Activated CD4-positive, alpha-beta memory T cell treated with anti-CD3 and anti-CD28 coated beads for 36 hours (primary cell): ENCODE measurements at regions not wholly inside any gene's neighbourhood (a gene's known extent, or its start where the extent isn't known, plus 50 kb on each side); places are given as distances from the start of the nearest gene placed in this dataset. TPM values are rescaled to one million over a fixed set of nuclear protein-coding genes. Genes with fewer than 3 reads are reported as not detected.

Experiments
- CTCF ChIA-PET: fragments of 350-600 bp; sonication (Branson Sonifier 250); formaldehyde crosslinking; loops from one replicate; lab custom pipeline; 2021; ENCODE audit warnings: antibody characterized with exemption, inconsistent platforms; lab: Charles Lee
- POLR2A ChIA-PET: fragments of 350-600 bp; sonication (Branson Sonifier 250); formaldehyde crosslinking; loops from one replicate; lab custom pipeline; 2021; ENCODE audit warnings: antibody characterized with exemption; lab: Charles Lee
- DNase-seq: peaks from one replicate; pipeline ENCODE4 v3.0.0-alpha.2; 2020
- H3K27ac Mint-ChIP-seq: one replicate; pipeline ENCODE4 v1.8.0; 2021; ENCODE audit warnings: mixed read lengths
- H3K27me3 Mint-ChIP-seq: one replicate; pipeline ENCODE4 v1.8.0; 2021; ENCODE audit warnings: mixed read lengths
- H3K36me3 Mint-ChIP-seq: one replicate; pipeline ENCODE4 v1.8.0; 2021; ENCODE audit warnings: mixed read lengths
- H3K4me1 Mint-ChIP-seq: one replicate; pipeline ENCODE4 v1.8.0; 2021; ENCODE audit warnings: low read depth, mixed read lengths
- H3K4me3 Mint-ChIP-seq: one replicate; pipeline ENCODE4 v1.8.0; 2021; ENCODE audit warnings: mild to moderate bottlenecking, mixed read lengths
- H3K9me3 Mint-ChIP-seq: one replicate; pipeline ENCODE4 v1.8.0; 2021; ENCODE audit warnings: mixed read lengths
- intact Hi-C: fragments of 100-400 bp; cut with micrococcal nuclease; formaldehyde crosslinking; loops from one replicate; pipeline ENCODE4 v1.15.1; 2023
- microRNA-seq: library from miRNA; unstranded; fragments of <30 nt; microRNA quantifications from one replicate; pipeline ENCODE4 v1.2.0, GENCODE V29; 2022; ENCODE audit warnings: borderline number of aligned reads, borderline microRNAs expressed, borderline replicate concordance

- Mint-ChIP-seq H3K36me3 (no peaks in the 10 kb centered on the region), H3K4me1 (no peaks in the 10 kb centered on the region), H3K27me3 (no peaks in the 10 kb centered on the region), H3K9me3 (no peaks in the 10 kb centered on the region), H3K27ac (no peak overlapping the region), H3K4me3 (no peak overlapping the region)
- intact Hi-C loops: no loop called here
- DNase-seq: no peak
- POLR2A ChIA-PET: no interaction called here
- CTCF ChIA-PET: interaction anchor here (1.2 to 1.4 kb wide), 2 partner anchors 12 to 15 kb away, joined by 6 read pairs; no protein-coding TSS in a partner anchor
These were observed 64.3 kb upstream of the C1GALT1 start for GRCh38 chr7:7117935-7118586.

GRCh38 chr7:7118822-7119221, 63.5 kb upstream of the C1GALT1 start:
- H3K4me3 Mint-ChIP-seq: no peak overlapping the region
- intact Hi-C loops: no loop called here
- no peaks in the 10 kb centered on the region for H3K9me3 Mint-ChIP-seq
- CTCF ChIA-PET: no interaction called here
- no peak for DNase-seq
- POLR2A ChIA-PET: no interaction called here
- no peaks in the 10 kb centered on the region for H3K4me1 Mint-ChIP-seq
- no peaks in the 10 kb centered on the region for H3K36me3 Mint-ChIP-seq
- H3K27me3 Mint-ChIP-seq: no peaks in the 10 kb centered on the region
- H3K27ac Mint-ChIP-seq: no peak overlapping the region

- no peaks in the 10 kb centered on the region for H3K9me3 Mint-ChIP-seq
- H3K27me3 Mint-ChIP-seq: no peaks in the 10 kb centered on the region
- DNase-seq: no peak
- intact Hi-C loops: no loop called here
- no peak overlapping the region for H3K27ac Mint-ChIP-seq
- ChIA-PET POLR2A (no interaction called here), CTCF (interaction anchor here (1.4 kb wide), 1 partner anchor 17 kb away, joined by 4 read pairs; no protein-coding TSS in a partner anchor)
- no peak overlapping the region for H3K4me3 Mint-ChIP-seq
- no peaks in the 10 kb centered on the region for H3K36me3 Mint-ChIP-seq
- H3K4me1 Mint-ChIP-seq: no peaks in the 10 kb centered on the region
These were observed 62.6 kb upstream of the C1GALT1 start for GRCh38 chr7:7119729-7120128.

GRCh38 chr7:7122033-7122478, 60.3 kb upstream of the C1GALT1 start:
- H3K4me1 Mint-ChIP-seq: no peaks in the 10 kb centered on the region
- intact Hi-C loops: no loop called here
- H3K36me3 Mint-ChIP-seq: no peaks in the 10 kb centered on the region
- POLR2A ChIA-PET: no interaction called here
- H3K27ac Mint-ChIP-seq: no peak overlapping the region
- H3K4me3 Mint-ChIP-seq: no peak overlapping the region
- H3K9me3 Mint-ChIP-seq: no peaks in the 10 kb centered on the region
- DNase-seq: no peak
- H3K27me3 Mint-ChIP-seq: no peaks in the 10 kb centered on the region
- CTCF ChIA-PET: interaction anchor here (1.7 kb wide), 1 partner anchor 19 kb away, joined by 5 read pairs; no protein-coding TSS in a partner anchor

- POLR2A ChIA-PET: no interaction called here
- Mint-ChIP-seq H3K4me3 (no peak overlapping the region), H3K27me3 (no peaks in the 10 kb centered on the region), H3K9me3 (no peaks in the 10 kb centered on the region), H3K27ac (no peak overlapping the region), H3K4me1 (no peaks in the 10 kb centered on the region), H3K36me3 (no peaks in the 10 kb centered on the region)
- DNase-seq: no peak
- CTCF ChIA-PET: interaction anchor here (0.6 to 1.7 kb wide), 2 partner anchors 20 to 145 kb away, joined by 3 to 5 read pairs; no protein-coding TSS in a partner anchor
- intact Hi-C loops: no loop called here
These were observed 59.6 kb upstream of the C1GALT1 start for GRCh38 chr7:7122701-7123281.

- ChIA-PET CTCF (interaction anchor here (1.8 kb wide), 1 partner anchor 23 kb away, joined by 5 read pairs; no protein-coding TSS in a partner anchor), POLR2A (no interaction called here)
- H3K27ac Mint-ChIP-seq: no peak overlapping the region
- no peaks in the 10 kb centered on the region for H3K9me3 Mint-ChIP-seq
- no peak for DNase-seq
- H3K27me3 Mint-ChIP-seq: no peaks in the 10 kb centered on the region
- intact Hi-C loops: no loop called here
- H3K36me3 Mint-ChIP-seq: no peaks in the 10 kb centered on the region
- H3K4me3 Mint-ChIP-seq: no peak overlapping the region
- no peaks in the 10 kb centered on the region for H3K4me1 Mint-ChIP-seq
These were observed 56.4 kb upstream of the C1GALT1 start for GRCh38 chr7:7125963-7126362.

GRCh38 chr7:7127773-7128172, 54.6 kb upstream of the C1GALT1 start:
- ChIA-PET CTCF (interaction anchor here (0.7 to 1.8 kb wide), 2 partner anchors 25 to 90 kb away, joined by 3 to 5 read pairs; no protein-coding TSS in a partner anchor), POLR2A (no interaction called here)
- no peak overlapping the region for H3K4me3 Mint-ChIP-seq
- H3K9me3 Mint-ChIP-seq: no peaks in the 10 kb centered on the region
- intact Hi-C loops: no loop called here
- H3K36me3 Mint-ChIP-seq: no peaks in the 10 kb centered on the region
- H3K4me1 Mint-ChIP-seq: no peaks in the 10 kb centered on the region
- no peaks in the 10 kb centered on the region for H3K27me3 Mint-ChIP-seq
- H3K27ac Mint-ChIP-seq: no peak overlapping the region
- DNase-seq: no peak

GRCh38 chr7:7129381-7129780, 53.0 kb upstream of the C1GALT1 start:
- Mint-ChIP-seq H3K4me1 (no peaks in the 10 kb centered on the region), H3K9me3 (no peaks in the 10 kb centered on the region), H3K27me3 (no peaks in the 10 kb centered on the region), H3K27ac (no peak overlapping the region), H3K36me3 (no peaks in the 10 kb centered on the region), H3K4me3 (no peak overlapping the region)
- POLR2A ChIA-PET: no interaction called here
- intact Hi-C loops: no loop called here
- DNase-seq: no peak
- CTCF ChIA-PET: interaction anchor here (1.5 kb wide), 1 partner anchor 27 kb away, joined by 5 read pairs; no protein-coding TSS in a partner anchor

- Mint-ChIP-seq H3K4me3 (no peak overlapping the region), H3K27me3 (no peaks in the 10 kb centered on the region), H3K27ac (no peak overlapping the region), H3K9me3 (peaks cover 3% of the 10 kb centered on the region), H3K36me3 (peaks cover 2% of the 10 kb centered on the region), H3K4me1 (peaks cover 5% of the 10 kb centered on the region)
- ChIA-PET POLR2A (no interaction called here), CTCF (interaction anchor here (1.6 kb wide), 1 partner anchor 26 kb away, joined by 3 read pairs; no protein-coding TSS in a partner anchor)
- intact Hi-C loops: no loop called here
- DNase-seq: no peak
These were observed 51.1 kb upstream of the C1GALT1 start for GRCh38 chr7:7131273-7131672.

Small RNAs in the stretch of these regions (microRNA-seq; reads per million reads assigned to microRNA genes)
- gene MIR3683: not detected
